GM21723 (cell line): ENCODE measurements at regions not wholly inside any gene's neighbourhood (a gene's known extent, or its start where the extent isn't known, plus 50 kb on each side); places are given as distances from the start of the nearest gene placed in this dataset.

ENCODE experiments used
- ATAC-seq: cut with Tn5 transposase; IDR thresholded peaks from one replicate; pipeline ENCODE4 v1.9.1; 2021; ENCODE audit warnings: mild to moderate bottlenecking, moderate library complexity; ENCODE audit not compliant: unreplicated experiment

DNA sequence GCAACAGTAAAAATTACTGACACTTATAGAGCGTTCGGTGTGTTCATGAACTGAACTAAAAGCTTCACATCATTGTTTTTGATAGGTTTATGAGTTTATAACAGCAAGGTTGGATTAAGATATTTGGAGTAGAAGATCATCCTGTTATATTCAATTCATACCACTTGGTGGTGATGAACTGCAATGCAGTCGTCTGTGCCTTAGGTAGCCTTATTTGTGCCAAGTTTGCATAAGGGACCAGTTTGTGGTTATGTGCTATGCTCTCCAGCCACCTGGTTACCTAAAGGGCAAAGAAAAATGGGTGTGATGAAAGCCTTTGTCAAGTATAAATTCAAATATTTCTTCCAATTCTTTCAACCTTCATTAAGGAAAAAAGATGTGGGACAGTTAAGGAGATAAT, 150.9 kb upstream of the KCNH7 start:
- no peak for ATAC-seq

DNA sequence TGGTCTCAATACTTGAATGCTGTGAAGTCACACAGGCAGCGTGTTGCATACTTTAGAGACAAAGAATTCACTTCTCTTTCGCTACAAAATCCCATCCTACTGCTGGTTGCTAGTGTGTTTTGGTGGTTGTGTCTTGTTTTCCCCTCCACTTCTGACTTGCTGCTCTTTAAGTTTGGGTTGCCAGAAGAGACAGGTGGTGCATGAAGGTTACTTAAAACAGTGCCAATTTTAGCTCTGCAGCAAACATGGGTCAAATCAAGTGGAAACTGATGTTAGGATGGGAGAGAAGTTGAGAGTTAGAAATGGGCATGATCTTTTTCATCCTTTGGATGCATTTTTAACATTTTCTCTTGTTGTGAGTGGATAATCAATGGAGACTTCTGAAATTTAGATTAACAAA, 136.2 kb upstream of the KCNH7 start:
- no peak for ATAC-seq

GRCh38 chr2:162972383-162972782, 133.8 kb upstream of the KCNH7 start:
- no peak for ATAC-seq

DNA sequence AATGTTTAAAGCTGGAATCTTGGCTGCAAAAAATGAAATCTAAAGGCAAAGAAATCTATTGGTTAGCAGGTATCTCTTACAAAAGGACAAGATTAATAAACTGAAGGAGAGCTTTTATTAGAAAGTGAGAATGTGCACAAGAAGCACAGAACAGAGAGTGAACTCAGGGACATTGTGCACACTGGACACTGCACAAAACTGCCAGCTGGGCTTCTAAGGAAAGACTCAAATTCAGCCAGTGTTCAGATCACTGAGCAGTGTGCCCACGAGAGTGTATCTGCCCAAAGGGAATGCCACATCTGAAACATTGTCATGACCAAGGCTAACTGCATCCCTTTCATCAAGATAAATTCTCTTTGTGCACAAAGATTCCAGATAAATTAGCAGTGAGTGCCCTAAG, 129.7 kb upstream of the KCNH7 start:
- ATAC-seq, result no peak

DNA sequence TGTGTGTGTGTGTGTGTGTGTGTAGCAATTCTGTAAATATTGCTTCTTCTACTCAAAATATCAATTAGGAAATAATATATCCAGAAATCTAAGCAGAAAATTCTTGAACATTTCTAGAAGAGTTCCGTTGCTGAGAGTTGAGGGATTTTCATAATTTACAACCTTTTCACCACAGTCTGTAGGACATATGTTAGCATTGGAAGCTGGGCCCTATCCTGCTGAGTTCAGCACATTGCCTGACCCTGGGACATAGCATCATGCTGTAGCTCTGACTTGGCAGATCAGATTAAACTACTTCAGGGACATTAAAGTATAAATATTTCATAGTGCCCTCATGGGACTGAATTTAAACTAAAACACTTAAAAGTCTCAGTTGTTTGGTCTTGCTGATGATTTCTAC, 129.2 kb upstream of the KCNH7 start:
- no peak for ATAC-seq

DNA sequence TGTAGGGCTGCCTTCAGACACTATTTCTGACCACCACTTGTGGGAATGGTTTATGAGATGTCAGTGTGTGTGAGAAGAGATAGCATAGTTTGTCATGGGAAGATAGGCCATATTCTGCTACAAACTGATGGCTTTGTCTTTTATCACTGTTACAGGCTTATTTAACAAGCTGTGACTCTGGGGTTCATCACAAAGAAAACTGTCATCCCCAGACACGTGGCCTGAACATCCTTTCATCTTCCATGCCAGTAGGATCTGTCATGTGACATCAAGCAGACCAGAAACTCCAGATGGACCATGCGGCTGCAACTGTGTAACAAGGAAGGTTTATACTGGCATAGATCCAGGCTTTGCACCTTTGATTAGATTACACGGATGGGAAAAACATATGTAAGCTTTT, 128.6 kb upstream of the KCNH7 start:
- ATAC-seq, result no peak

DNA sequence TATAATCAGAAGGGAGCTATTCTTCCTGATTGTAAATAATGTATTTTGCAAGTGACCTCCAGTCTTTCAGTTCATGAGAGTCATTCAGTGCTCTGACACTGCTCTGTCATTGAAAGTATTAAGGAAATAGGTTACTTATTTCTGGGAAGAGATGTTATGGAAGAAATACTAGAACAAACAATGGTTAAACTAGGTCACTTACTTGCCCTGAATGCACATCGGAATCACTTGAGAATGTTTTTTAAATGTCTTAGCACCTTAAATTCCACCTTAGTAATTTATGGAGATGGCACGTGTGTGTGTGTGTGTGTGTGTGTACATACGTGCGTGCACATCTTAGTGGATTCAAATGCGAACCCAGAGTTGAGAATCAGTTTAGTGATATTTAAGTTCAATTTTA, 126.6 kb upstream of the KCNH7 start:
- ATAC-seq, result no peak

- ATAC-seq, result no peak
These were observed 125.9 kb upstream of the KCNH7 start for GRCh38 chr2:162964513-162964912.

DNA sequence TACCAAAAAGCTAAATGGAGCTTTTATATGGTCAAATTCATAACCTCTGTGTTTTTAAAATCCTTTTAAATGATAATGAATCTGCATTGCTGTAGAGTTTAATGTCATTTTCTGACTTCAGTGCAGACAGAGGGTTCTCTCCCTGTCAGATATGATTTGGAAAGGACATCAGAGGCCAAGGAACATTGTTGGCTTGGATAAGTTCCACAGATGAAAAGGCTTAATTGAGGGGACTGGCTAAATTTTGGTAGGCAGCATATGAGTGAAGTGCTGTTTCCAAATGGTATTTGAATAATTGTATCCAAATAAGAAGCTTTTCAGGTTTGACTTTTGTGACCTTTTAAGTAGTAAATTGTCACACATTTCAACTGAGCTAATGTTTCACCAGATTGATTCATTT, 124.6 kb upstream of the KCNH7 start:
- no peak for ATAC-seq

GRCh38 chr2:162945785-162946184, 107.2 kb upstream of the KCNH7 start:
- ATAC-seq, result no peak

GRCh38 chr2:162938387-162938786, 99.8 kb upstream of the KCNH7 start:
- ATAC-seq, result no peak

DNA sequence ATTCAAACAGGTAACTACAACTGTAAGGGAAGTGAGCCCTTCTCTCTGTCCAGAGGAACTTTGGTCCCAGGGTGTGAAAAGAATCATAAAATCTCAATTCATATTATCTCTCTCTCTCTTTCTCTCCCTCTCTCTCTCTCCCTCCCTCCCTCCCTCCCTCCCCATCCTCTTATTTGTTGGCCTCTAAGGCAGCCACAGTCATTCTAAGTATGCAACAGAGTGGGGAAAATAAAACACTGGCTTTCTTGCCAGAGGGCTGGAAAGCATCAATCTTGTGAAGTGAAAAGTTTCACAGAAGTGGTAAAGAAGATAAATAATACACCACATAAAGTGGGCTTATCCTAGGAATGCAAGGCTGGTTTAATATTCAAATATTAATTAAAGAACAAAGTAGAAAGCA, 95.6 kb upstream of the KCNH7 start:
- no peak for ATAC-seq

DNA sequence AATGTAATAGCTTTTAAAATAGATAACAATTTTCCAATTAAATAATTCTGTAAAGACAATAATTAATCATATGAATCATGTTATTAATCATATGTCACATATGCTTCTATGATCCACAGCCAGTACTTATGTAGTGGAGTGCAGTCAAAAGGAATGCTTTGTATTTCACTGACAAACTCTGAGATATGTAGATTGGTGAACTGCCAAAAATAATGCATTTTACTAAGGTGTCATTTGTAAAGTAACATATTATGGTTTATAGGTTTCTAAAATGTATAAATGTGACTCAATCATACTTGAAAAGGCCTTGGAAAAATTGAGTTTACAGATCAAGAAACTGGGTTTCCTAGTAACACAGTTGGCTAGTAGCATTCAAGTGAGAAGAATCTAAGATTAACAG, 93.8 kb upstream of the KCNH7 start:
- ATAC-seq, result no peak

DNA sequence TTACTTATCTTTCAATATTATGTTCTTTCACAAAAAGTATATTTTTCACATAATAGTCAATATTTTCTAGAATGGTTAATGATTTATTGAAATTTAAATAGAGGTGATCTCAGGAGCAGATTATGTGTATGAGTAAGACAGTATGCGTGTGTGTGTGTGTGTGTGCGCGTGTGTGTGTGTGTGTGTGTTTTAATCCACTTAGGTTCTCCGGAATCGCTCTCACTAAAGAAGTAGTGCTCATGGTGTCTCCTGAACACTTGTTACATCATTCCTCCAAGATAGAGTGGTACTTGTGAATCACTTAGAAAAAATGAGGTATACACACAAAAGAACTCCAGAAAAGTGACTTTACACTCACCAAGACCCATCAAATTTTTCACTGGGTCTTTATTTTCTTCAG, 91.0 kb upstream of the KCNH7 start:
- ATAC-seq, result no peak

DNA sequence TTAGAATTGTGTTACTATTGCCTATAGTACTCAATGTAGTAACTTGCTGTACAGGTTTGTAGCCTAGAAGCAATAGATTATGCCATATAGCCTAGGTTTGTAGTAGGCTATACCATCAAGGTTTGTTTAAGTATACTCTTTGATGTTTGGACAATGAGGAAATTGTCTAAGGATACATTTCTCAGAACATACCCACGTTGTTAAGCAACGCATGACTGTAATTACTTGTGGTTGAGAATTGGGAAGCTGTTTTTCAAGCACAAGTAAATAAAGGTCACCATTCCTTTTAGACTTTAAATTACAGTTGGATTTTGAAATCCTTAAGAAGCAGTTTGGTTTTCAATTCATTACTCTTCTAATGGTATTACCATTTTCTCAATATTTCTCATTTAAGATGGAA, 89.8 kb upstream of the KCNH7 start:
- ATAC-seq, result no peak

DNA sequence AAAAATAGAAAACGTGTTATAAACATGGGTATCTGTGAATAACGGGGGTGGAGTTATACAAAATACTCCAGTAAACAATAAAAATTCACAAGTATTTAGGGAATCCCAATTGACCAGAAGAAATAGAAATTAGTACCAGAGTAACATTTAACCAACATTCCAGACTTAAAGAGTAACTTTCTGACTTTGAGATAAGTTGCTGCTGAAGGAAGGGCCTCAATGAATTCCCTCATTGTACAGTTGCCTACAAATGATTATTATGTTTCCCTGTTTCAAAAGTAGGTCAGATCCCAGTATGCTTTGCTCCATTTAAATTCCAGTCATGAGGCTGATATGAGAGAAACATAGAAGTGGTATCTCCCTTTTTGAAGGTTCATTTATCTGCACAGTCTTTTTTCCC, 88.3 kb upstream of the KCNH7 start:
- no peak for ATAC-seq

GRCh38 chr2:162926501-162926900, 87.9 kb upstream of the KCNH7 start:
- no peak for ATAC-seq

DNA sequence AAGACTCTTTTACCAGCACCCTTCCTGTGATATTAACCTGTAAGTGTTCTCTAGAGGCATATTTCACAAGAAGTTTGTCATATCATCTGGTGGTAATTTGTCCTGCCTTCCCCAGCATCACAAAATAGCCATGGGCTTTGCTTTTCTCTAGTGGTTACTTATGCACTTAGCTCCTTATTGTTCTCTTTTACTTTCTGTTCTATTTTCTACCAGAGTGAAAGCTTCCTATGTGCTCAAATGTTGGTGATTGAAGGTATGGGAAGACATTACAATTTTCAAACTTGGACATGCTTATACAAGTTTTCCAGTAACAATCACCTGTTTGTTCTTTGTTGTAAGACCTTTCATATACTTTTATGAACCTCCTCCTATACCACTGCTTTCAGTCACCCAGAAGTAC, 87.0 kb upstream of the KCNH7 start:
- no peak for ATAC-seq

DNA sequence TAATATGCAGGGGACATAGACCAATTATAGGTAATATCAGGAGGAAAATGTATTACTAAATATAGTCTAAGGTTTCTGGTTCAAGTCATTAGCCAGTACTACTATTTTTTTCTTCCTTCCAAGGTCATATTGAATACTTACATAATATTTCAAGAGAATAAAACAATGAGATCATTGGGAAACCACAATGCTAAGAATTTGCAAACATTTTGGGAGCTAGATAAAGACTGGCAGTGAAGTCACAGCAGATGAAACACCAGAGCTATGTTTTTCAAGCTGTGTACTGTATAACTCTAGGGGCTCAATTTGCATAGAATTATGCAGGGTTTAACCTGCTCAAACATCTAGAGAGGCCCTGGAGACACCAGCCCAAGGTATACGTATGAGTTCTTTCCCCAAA, 80.5 kb upstream of the KCNH7 start:
- no peak for ATAC-seq

- no peak for ATAC-seq
These were observed 79.1 kb upstream of the KCNH7 start for GRCh38 chr2:162917626-162918025.

GRCh38 chr2:162916286-162916801, 77.8 kb upstream of the KCNH7 start:
- ATAC-seq, result no peak

DNA sequence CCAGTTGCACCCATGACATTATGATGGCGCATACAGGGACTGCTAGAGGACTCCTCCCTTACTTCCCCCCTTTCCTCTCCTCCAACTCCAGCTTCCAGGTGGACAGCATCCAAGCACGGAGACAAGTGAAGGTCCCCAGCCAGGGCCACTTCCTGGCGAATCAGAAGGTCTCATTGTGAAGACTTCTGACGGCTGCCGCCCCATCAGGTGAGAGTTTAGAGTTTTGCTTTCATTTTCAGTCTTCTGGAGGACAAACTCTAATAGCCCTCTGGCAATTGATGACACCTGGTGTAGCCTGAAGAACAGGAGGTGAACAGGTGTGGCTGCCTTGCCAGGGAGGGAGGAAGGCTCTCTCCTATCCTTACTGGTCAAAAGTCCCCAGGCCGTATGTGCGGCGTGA, 77.3 kb upstream of the KCNH7 start:
- ATAC-seq, result no peak

DNA sequence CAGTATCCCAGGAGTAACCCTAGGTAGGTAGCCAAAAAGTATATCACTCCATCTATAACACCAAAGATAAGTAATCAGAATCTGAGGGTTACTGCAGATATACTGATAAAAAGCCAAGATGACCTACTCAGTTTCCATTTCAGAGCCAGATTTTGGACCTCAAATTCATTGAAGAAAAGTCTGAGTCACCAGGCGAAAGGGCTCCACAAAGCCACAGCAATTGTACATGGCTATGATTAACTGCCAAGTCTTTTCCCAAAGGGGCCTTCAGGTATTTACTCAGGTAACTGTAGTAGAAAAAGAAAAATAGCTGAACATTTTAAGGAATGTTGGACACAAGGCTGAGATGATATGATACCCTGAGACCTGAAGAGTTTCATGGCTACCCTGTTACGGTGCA, 75.6 kb upstream of the KCNH7 start:
- no peak for ATAC-seq

DNA sequence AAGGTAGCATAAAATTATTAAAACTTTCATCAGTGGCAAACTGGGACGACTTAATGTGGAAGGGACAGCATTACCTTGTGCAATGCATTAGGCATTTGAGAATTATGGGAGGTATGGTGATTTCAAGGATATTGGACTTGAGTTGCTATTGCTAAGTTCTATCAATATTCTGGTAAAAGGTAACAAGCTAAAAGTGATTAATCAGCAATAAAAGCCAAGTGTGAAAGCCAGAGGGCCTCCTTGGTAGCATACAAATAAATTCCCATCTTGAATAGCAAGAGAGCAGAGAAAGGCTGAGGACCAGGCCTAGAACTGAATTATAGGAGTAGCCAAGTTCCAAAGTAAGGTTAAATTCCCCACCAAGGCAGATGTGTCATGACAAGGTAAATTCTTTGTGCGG, 74.2 kb upstream of the KCNH7 start:
- no peak for ATAC-seq
